GM12878 (cell line): ENCODE measurements at regions not wholly inside any gene's neighbourhood (a gene's known extent, or its start where the extent isn't known, plus 50 kb on each side); places are given as distances from the start of the nearest gene placed in this dataset.

ENCODE experiments used
- ATAC-seq: fragments of 200-7000 bp; cut with Tn5 transposase; 3 replicates; pipeline ENCODE4 v1.9.1; 2020; ENCODE audit warnings: mild to moderate bottlenecking, moderate library complexity
- BruUV-seq: library from RNA; stranded (reverse); fragments of 400-500 nt; replicated peaks from 2 replicates; lab custom pipeline; 2021; lab: Mats Ljungman, UMichigan
- CTCF ChIA-PET: fragments of 300-600 bp; sonication (Branson Sonifier 250); formaldehyde crosslinking; extraction: SDS; loops from one replicate; lab custom pipeline; 2021; ENCODE audit warnings: inconsistent platforms; lab: Yijun Ruan, JAX
- POLR2A ChIA-PET: fragments of 350-600 bp; formaldehyde crosslinking; extraction: SDS; loops from one replicate; lab custom pipeline; 2021; ENCODE audit warnings: inconsistent platforms; lab: Charles Lee
- RAD21 ChIA-PET: fragments of 300-600 bp; sonication (Branson Sonifier 250); formaldehyde crosslinking; loops from one replicate; lab custom pipeline; 2023; ENCODE audit warnings: antibody characterized with exemption; ENCODE audit not compliant: unreplicated experiment; lab: Charles Lee
- SMC1A ChIA-PET: fragments of 300-600 bp; sonication (Branson Sonifier 250); formaldehyde crosslinking; loops from one replicate; lab custom pipeline; 2023; ENCODE audit not compliant: unreplicated experiment, uncharacterized antibody; lab: Charles Lee
- DNase-seq: peaks from one replicate; pipeline ENCODE4 v3.0.0-alpha.2; 2011; ENCODE audit warnings: low read depth, low spot score
- FAIRE-seq: peaks from 3 replicates; lab custom pipeline; 2011; peaks lifted over from hg19 to GRCh38; lab: Jason Lieb, UNC
- H2AFZ ChIP-seq: 2 replicates; pipeline ENCODE4 v1.6.0; 2011; ENCODE audit warnings: low read depth, low read length, control low read depth; ENCODE audit not compliant: control insufficient read depth
- H3K27ac ChIP-seq: 2 replicates; pipeline ENCODE4 v1.5.1; 2011; ENCODE audit warnings: control low read depth; ENCODE audit not compliant: control insufficient read depth, insufficient read depth
- H3K27me3 ChIP-seq, 2 experiments: replicated peaks in 1 of 2; 2 replicates each; pipeline versions ENCODE4 v1.6.0 to v1.6.1; 2011; ENCODE audit warnings: low read length in 1 of 2; ENCODE audit not compliant: control insufficient read depth in 2 of 2, insufficient read depth in 2 of 2
- H3K36me3 ChIP-seq, 2 experiments: 2 replicates each; pipeline ENCODE4 v1.5.1; 2011; ENCODE audit warnings: low read length in 1 of 2; ENCODE audit not compliant: control insufficient read depth in 2 of 2, insufficient read depth in 2 of 2
- H3K4me1 ChIP-seq: 2 replicates; pipeline ENCODE4 v1.6.1; 2011; ENCODE audit warnings: mild to moderate bottlenecking, low read length, moderate library complexity, mixed read lengths; ENCODE audit not compliant: control insufficient read depth, insufficient read depth
- H3K4me2 ChIP-seq: 2 replicates; pipeline ENCODE4 v1.6.0; 2011; ENCODE audit warnings: control low read depth; ENCODE audit not compliant: control insufficient read depth, insufficient read depth
- H3K4me3 ChIP-seq: fragments of 200-600 bp; sonication (generic); 2 replicates; pipeline ENCODE4 v1.5.1; 2016
- H3K79me2 ChIP-seq: 2 replicates; pipeline ENCODE4 v1.6.0; 2011; ENCODE audit warnings: low read length; ENCODE audit not compliant: control insufficient read depth, insufficient read depth
- H3K9ac ChIP-seq: 2 replicates; pipeline ENCODE4 v1.8.0; 2011; ENCODE audit warnings: low read length, control low read depth, mixed read lengths; ENCODE audit not compliant: control insufficient read depth, insufficient read depth
- H3K9me3 ChIP-seq: replicated peaks from 3 replicates; pipeline ENCODE4 v1.5.1; 2011; ENCODE audit warnings: mild to moderate bottlenecking, low read length; ENCODE audit not compliant: control insufficient read depth, insufficient read depth
- H4K20me1 ChIP-seq: 2 replicates; pipeline ENCODE4 v1.6.0; 2011; ENCODE audit not compliant: control insufficient read depth, insufficient read depth
- ATF7 ChIP-seq: fragments of 450-650 bp; IDR thresholded peaks from 2 replicates; pipeline ENCODE4 v1.6.1; 2016; ENCODE audit warnings: low read depth, mild to moderate bottlenecking
- EP300 ChIP-seq, 2 experiments: fragments of 150-350 bp in 1 of 2; IDR thresholded peaks; 2 replicates each; pipeline ENCODE4 v1.6.1; 2011 to 2012; ENCODE audit warnings: low read depth in 2 of 2, low read length in 2 of 2, borderline replicate concordance in 1 of 2, improper control_type of control experiment in 1 of 2, inconsistent platforms in 1 of 2; ENCODE audit not compliant: control insufficient read depth in 1 of 2
- ESRRA ChIP-seq: IDR thresholded peaks from 2 replicates; pipeline ENCODE4 v1.6.1; 2012; ENCODE audit warnings: mild to moderate bottlenecking, low read length, improper control_type of control experiment
- HDAC2 ChIP-seq: fragments of 200-600 bp; sonication (generic); IDR thresholded peaks from 2 replicates; pipeline ENCODE4 v1.6.1; 2017
- HDGF ChIP-seq: fragments of 450-650 bp; IDR thresholded peaks from 2 replicates; pipeline ENCODE4 v1.6.1; 2016; ENCODE audit warnings: antibody characterized with exemption
- NR2F1 ChIP-seq: fragments of 450-650 bp; conservative IDR thresholded peaks from 2 replicates; pipeline ENCODE4 v1.6.1; 2017; ENCODE audit warnings: mild to moderate bottlenecking
- POLR2AphosphoS5 ChIP-seq: IDR thresholded peaks from 2 replicates; pipeline ENCODE4 v1.6.1; 2011; ENCODE audit warnings: mild to moderate bottlenecking, low read length, inconsistent platforms
- ZNF687 ChIP-seq: fragments of 450-650 bp; IDR thresholded peaks from 2 replicates; pipeline ENCODE4 v1.6.1; 2017; ENCODE audit warnings: mild to moderate bottlenecking, moderate library complexity
- WGBS: methylation state at CpG from one replicate; pipeline ENCODE4 v1.1.6; 2016; ENCODE audit warnings: low lambda C conversion rate; ENCODE audit not compliant: insufficient replicate concordance, insufficient coverage; ENCODE audit errors: missing lambda C conversion rate; 5-methylcytosine and 5-hydroxymethylcytosine counted together
- in situ Hi-C: fragments of 300-500 bp; cut with MboI; formaldehyde crosslinking; loops from 9 replicates; pipeline ENCODE4 v1.14.3; 2018; ENCODE audit warnings: mixed read lengths
- intact Hi-C: fragments of 100-400 bp; cut with micrococcal nuclease; formaldehyde crosslinking; loops from one replicate; pipeline ENCODE4 v1.14.2; 2022; ENCODE audit not compliant: unreplicated experiment

- Histone ChIP-seq H3K9ac (no peak overlapping the region), H4K20me1 (no peaks in the 10 kb centered on the region), H3K36me3 (no peaks in the 10 kb centered on the region), H3K4me3 (no peak overlapping the region), H3K27me3 (no peaks in the 10 kb centered on the region), H3K79me2 (no peaks in the 10 kb centered on the region), H3K27ac (no peak overlapping the region), H3K9me3 (no peaks in the 10 kb centered on the region), H3K4me1 (no peaks in the 10 kb centered on the region), H3K4me2 (no peak overlapping the region), H2AFZ (no peak overlapping the region)
- BruUV-seq: no TSS peak
- FAIRE-seq (no peak), ATAC-seq (no peak), DNase-seq (no peak)
- intact Hi-C loops: no loop called here
- ChIA-PET RAD21 (no interaction called here), CTCF (no interaction called here), POLR2A (no interaction called here), SMC1A (interaction anchor here (1.1 kb wide), 1 partner anchor 10 kb away, joined by 3 read pairs; no protein-coding TSS in a partner anchor)
- TF ChIP-seq HDAC2 (no peak), POLR2AphosphoS5 (no peak)
- 48% methylated on average over 3 of the region's 3 CpGs for WGBS
- in situ Hi-C loops: no loop called here
These were observed 152.0 kb downstream of the FAM83B start for GRCh38 chr6:54998576-54998975.

GRCh38 chr6:55003719-55004430 lies 157.3 kb downstream of the FAM83B start:
- H3K4me2 ChIP-seq: no peak overlapping the region
- no peak for DNase-seq
- H3K36me3 ChIP-seq: no peaks in the 10 kb centered on the region
- H3K27ac ChIP-seq: no peak overlapping the region
- no peak for FAIRE-seq
- no peaks in the 10 kb centered on the region for H3K9me3 ChIP-seq
- no peaks in the 10 kb centered on the region for H3K79me2 ChIP-seq
- WGBS: 11% methylated on average over 4 of the region's 4 CpGs
- POLR2A ChIA-PET: no interaction called here
- SMC1A ChIA-PET: no interaction called here
- TF ChIP-seq ESRRA: no peak
- TF ChIP-seq EP300 (IDR thresholded peaks at IDR 0.05; ENCODE audit: borderline replicate concordance in 1 of 2, control insufficient read depth in 1 of 2, low read depth in 2 of 2, low read length in 2 of 2): no peak
- no peak for TF ChIP-seq NR2F1
- no peak for TF ChIP-seq HDGF
- TF ChIP-seq ATF7: no peak
- no peak for TF ChIP-seq ZNF687
- RAD21 ChIA-PET: no interaction called here
- no peaks in the 10 kb centered on the region for H3K27me3 ChIP-seq
- no TSS peak for BruUV-seq
- H3K4me1 ChIP-seq: no peaks in the 10 kb centered on the region
- ATAC-seq: no peak
- no peaks in the 10 kb centered on the region for H4K20me1 ChIP-seq
- CTCF ChIA-PET: interaction anchor here (0.9 to 1.8 kb wide), 2 partner anchors 9 to 286 kb away, joined by 4 to 5 read pairs; no protein-coding TSS in a partner anchor
- no peak overlapping the region for H3K9ac ChIP-seq
- no peak overlapping the region for H3K4me3 ChIP-seq
- intact Hi-C loops: no loop called here
- no peak overlapping the region for H2AFZ ChIP-seq
- in situ Hi-C loops: no loop called here
